ENCODE measurements at regions not wholly inside any gene's neighbourhood (a gene's known extent, or its start where the extent isn't known, plus 50 kb on each side); places are given as distances from the start of the nearest gene placed in this dataset.

GRCh38 chr9:27625751-27626150, 52.5 kb upstream of the C9orf72 start:
- DNase-seq (ENCODE audit: low read depth in 2 of 2), result no peak

DNA sequence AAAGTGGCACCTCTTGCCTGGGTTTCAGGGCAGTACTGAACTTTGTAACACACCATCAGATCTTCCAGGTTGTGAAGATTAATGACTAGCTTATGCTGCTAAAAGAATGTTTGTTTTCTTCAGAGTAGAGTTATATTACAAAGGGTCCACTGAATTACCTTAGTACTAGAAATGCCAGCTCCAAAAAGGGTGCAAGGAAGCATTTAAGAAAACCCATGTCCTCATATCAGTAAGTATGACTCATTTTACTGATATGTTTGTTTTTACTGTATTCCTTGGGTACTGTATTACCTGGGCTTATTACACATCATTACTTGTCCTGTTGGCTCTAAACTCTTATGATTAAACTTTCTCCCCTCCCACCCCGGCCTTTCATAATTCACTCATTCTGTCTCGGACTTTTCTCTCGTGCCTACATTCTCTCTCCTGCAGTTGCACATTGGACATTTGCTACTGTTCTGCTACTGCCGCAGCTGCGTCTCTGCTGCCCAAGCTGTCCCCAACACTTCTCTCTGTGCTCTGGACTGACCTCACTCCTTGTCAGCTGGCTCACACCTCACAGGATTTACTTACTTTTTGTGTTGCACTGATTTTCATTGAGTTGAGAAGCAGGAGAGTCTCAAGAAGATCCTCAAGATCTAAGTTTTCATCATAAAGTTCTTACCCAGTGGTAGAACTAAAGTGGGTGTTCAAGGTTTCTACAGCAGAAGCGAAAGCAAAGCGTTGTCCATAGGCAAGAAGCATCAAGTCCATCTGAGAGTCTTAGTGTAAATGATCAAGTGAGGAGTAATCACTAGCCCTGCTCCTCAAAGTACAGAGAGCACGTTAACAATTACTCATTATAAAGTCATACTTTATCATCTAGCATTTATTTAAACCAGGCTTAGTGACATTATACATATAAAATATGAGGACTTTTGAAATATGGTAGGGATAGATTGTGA, 53.2 kb upstream of the C9orf72 start:
- DNase-seq (ENCODE audit: low read depth in 2 of 2), result no peak

GRCh38 chr9:27627188-27627564, 53.9 kb upstream of the C9orf72 start:
- no peak for DNase-seq (ENCODE audit: low read depth in 2 of 2)

GRCh38 chr9:27628311-27628710, 55.0 kb upstream of the C9orf72 start:
- no peak for DNase-seq (ENCODE audit: low read depth in 2 of 2)

GRCh38 chr9:27629425-27629824, 56.1 kb upstream of the C9orf72 start:
- DNase-seq (ENCODE audit: low read depth in 2 of 2), result no peak

- no peak for DNase-seq (ENCODE audit: low read depth in 2 of 2)
These were observed 59.0 kb upstream of the C9orf72 start for GRCh38 chr9:27632254-27632653.

GRCh38 chr9:27633764-27634163, 60.5 kb upstream of the C9orf72 start:
- DNase-seq (ENCODE audit: low read depth in 2 of 2), result no peak

DNA sequence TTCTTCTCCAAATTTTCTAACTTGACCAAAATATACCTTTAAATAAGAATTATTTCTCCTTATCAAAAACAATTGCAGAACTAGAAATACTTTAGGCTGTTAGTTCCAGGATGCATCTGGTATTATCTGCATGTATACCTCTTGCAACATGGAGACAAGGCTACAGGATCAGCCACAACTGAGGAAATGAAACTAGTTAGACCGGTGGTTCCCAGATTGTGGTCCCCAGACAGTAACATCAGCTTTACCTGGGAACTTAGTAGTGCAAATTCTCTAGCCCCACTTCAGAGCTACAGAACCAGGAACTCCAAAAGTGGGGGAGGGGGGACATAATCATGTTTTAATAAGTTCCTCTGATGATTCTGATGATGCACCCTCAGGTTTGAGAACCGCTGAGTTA, 61.6 kb upstream of the C9orf72 start:
- no peak for DNase-seq (ENCODE audit: low read depth in 2 of 2)

- no peak for DNase-seq (ENCODE audit: low read depth in 2 of 2)
These were observed 65.4 kb upstream of the C9orf72 start for GRCh38 chr9:27638716-27639115.

- no peak for DNase-seq (ENCODE audit: low read depth in 2 of 2)
These were observed 72.0 kb upstream of the C9orf72 start for GRCh38 chr9:27645161-27645840.

GRCh38 chr9:27653246-27653645, 80.0 kb upstream of the C9orf72 start:
- DNase-seq (ENCODE audit: low read depth in 2 of 2), result no peak

GRCh38 chr9:27653957-27654356, 80.7 kb upstream of the C9orf72 start:
- no peak for DNase-seq (ENCODE audit: low read depth in 2 of 2)

DNA sequence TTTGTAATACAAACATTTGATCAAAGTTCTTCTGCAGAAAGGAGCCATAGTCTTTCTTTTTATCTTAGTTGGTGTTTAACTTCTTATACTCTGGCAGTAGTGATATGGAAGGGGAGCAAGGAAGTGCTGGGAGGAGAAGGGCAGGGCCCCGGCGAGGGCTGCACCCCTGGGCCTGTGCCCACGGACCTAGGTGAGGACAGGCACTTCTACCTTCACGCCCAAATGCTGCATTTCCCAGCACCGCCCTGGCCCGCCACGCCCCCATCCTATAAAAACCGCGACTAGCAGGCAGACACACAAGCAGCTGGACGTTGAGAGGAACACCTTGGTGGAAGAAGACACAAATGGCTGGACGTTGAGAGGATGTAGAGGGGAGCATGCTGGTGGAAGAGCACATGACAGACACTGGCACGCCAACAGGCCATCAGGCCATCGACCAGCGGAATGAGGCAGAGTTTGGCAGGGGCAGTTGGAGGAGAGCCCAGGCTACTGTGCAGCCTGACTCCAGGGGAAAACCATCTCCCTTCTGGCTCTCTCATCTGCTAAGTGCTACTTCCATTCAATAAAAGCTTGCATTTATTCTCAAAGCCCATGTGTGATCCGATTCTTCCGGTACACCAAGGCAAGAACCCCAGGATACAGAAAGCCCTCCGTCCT, 81.5 kb upstream of the C9orf72 start:
- no peak for DNase-seq (ENCODE audit: low read depth in 2 of 2)

- no peak for DNase-seq (ENCODE audit: low read depth in 2 of 2)
These were observed 82.2 kb upstream of the C9orf72 start for GRCh38 chr9:27655441-27655840.

DNA sequence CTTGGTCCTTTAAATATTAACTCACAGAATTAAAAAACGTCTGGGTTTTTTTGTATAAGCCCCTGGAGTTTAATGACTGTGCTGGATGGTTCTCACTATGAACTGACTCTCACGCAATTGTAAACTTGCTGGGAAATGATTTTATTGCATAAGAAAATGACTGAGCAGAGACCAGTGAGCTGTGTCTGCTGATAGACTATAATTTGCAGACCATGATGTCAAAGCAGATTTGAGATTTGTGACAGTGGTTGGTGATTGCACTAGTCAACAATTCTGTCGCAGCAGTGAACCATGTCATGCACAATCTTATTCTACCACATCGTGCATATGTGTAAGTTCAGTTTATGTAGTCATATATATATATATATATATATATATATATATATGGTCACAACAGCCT, 85.7 kb upstream of the C9orf72 start:
- DNase-seq (ENCODE audit: low read depth in 2 of 2), result no peak

GRCh38 chr9:27659571-27659970, 86.3 kb upstream of the C9orf72 start:
- DNase-seq (ENCODE audit: low read depth in 2 of 2), result no peak

DNA sequence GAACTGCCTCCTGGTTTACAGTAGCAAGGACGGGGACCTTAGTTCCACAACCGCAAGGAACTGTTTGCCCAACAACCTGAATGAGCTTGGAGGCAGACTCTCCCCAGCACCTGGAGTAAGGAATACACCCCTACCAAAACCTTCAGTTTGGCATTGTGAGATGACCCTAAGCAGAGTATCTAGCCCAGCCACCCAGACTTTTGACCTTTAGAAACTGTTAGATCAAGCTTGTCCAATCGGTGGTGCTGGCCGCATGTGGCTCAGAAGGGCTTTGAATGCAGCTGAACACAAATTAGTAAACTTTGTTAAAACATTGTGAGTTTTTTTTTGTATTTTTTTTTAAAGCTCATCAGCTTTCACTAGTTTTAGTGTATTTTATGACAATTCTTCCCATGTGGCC, 86.9 kb upstream of the C9orf72 start:
- DNase-seq (ENCODE audit: low read depth in 2 of 2), result no peak

DNA sequence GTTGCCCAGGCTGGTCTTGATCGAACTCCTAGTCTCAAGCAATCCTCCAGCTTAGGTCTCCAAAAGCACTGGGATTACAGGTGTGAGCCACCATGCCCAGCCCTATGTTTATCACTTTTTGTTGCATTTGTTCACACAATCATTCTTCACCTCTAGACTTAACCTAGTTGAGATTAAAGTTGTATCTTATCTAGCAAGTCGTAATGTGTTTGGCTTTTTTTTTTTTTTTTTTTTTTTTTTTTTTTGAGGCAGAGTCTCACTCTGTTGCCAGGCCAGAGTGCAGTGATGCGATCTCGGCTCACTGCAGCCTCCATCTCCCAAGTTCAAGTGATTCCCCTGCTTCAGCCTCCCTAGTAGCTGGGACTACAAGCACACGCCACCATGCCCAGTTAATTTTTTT, 90.2 kb upstream of the C9orf72 start:
- DNase-seq (ENCODE audit: low read depth in 2 of 2), result no peak

GRCh38 chr9:27664121-27664779, 91.0 kb upstream of the C9orf72 start:
- no peak for DNase-seq (ENCODE audit: low read depth in 2 of 2)

- no peak for DNase-seq (ENCODE audit: low read depth in 2 of 2)
These were observed 91.9 kb upstream of the C9orf72 start for GRCh38 chr9:27665136-27665535.

DNA sequence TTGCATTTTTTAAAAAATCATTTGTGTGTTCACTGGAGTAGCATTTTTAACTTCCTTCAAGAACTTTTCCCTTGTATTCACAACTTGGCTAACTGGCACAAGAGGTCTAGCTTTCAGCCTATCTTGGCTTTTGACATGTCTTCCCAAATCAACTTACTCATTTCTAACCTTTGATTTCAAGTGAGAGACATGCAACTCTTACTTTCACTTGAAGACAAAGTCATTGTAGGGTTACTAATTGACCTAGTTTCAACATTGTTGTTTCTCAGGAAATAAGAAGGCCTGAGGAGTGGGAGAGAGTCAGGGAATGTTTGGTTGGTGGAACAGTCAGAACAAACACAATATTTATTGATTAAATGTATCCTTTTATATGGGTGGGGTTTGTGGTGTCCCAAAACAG, 95.0 kb upstream of the C9orf72 start:
- no peak for DNase-seq (ENCODE audit: low read depth in 2 of 2)

DNA sequence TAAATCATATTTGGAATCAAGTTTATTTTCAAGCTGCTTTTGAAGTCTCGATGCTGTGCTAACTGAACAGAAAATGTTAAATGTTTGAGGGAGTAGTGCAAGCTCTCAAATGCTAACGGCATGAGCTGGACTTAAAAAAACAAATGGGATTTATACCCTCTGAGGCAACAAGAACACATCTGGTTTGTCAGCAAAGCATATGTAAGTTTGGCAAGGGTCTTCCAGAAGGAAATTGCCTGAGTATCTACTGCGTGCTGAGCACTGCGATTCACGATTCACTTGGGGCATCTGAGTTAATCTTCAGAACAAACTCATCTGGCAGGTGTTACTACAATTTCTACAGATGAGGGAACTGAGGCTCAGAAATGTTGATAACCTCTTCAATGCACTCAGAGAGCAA, 98.4 kb upstream of the C9orf72 start:
- no peak for DNase-seq (ENCODE audit: low read depth in 2 of 2)

Data from stimulated activated CD4-positive, alpha-beta T cell treated with anti-CD3 and anti-CD28 coated beads, Interleukin-12 subunit alpha, Interleukin-12 subunit beta, amount 100 ng/mL, for 24 hours (primary cell).